ENCODE measurements at regions not wholly inside any gene's neighbourhood (a gene's known extent, or its start where the extent isn't known, plus 50 kb on each side); places are given as distances from the start of the nearest gene placed in this dataset.
A peak's percentile ranks its signal among the peaks of the same experiment; 100 is the strongest.

- DNase-seq (ENCODE audit: low read depth in 2 of 2), result no peak
Observed at GRCh38 chr14:87175175-87175574, 817.8 kb downstream of the GALC start.

- DNase-seq (ENCODE audit: low read depth in 2 of 2), result no peak
Observed at GRCh38 chr14:87171141-87171540, 821.8 kb downstream of the GALC start.

- no peak for DNase-seq (ENCODE audit: low read depth in 2 of 2)
Observed at GRCh38 chr14:87170179-87170578, 822.8 kb downstream of the GALC start.

GRCh38 chr14:87169362-87169761, 823.6 kb downstream of the GALC start:
- no peak for DNase-seq (ENCODE audit: low read depth in 2 of 2)

- no peak for DNase-seq (ENCODE audit: low read depth in 2 of 2)
Observed at GRCh38 chr14:87161502-87161901, 831.5 kb downstream of the GALC start.

- DNase-seq (ENCODE audit: low read depth in 2 of 2), result no peak
Observed at GRCh38 chr14:87160989-87161388, 832.0 kb downstream of the GALC start.

GRCh38 chr14:87158283-87158682, 834.7 kb downstream of the GALC start:
- DNase-seq (ENCODE audit: low read depth in 2 of 2), result no peak

GRCh38 chr14:87156878-87157277, 836.1 kb downstream of the GALC start:
- DNase-seq (ENCODE audit: low read depth in 2 of 2), result no peak

- no peak for DNase-seq (ENCODE audit: low read depth in 2 of 2)
Observed at GRCh38 chr14:87155856-87156488, 837.0 kb downstream of the GALC start.

GRCh38 chr14:87153901-87154300, 839.1 kb downstream of the GALC start:
- no peak for DNase-seq (ENCODE audit: low read depth in 2 of 2)

- no peak for DNase-seq (ENCODE audit: low read depth in 2 of 2)
Observed at GRCh38 chr14:87153391-87153790, 839.6 kb downstream of the GALC start.

- DNase-seq (ENCODE audit: low read depth in 2 of 2), result no peak
Observed at GRCh38 chr14:87152693-87153092, 840.3 kb downstream of the GALC start.

- peak; percentile 88 for DNase-seq (ENCODE audit: low read depth in 2 of 2)
Observed at GRCh38 chr14:87149583-87150354, 843.2 kb downstream of the GALC start.

GRCh38 chr14:87148655-87149054, 844.3 kb downstream of the GALC start:
- DNase-seq (ENCODE audit: low read depth in 2 of 2), result peak; percentile 79 to 81

- no peak for DNase-seq (ENCODE audit: low read depth in 2 of 2)
Observed at GRCh38 chr14:87142551-87143211, 850.3 kb downstream of the GALC start.

- no peak for DNase-seq (ENCODE audit: low read depth in 2 of 2)
Observed at GRCh38 chr14:87141801-87142200, 851.2 kb downstream of the GALC start.

GRCh38 chr14:87139299-87139698, 853.7 kb downstream of the GALC start:
- DNase-seq (ENCODE audit: low read depth in 2 of 2), result no peak

GRCh38 chr14:87133073-87133801, 859.7 kb downstream of the GALC start:
- DNase-seq (ENCODE audit: low read depth in 2 of 2), result peak; percentile 77 to 78

GRCh38 chr14:87131879-87132278, 861.1 kb downstream of the GALC start:
- no peak for DNase-seq (ENCODE audit: low read depth in 2 of 2)

GRCh38 chr14:87122166-87122565, 870.8 kb downstream of the GALC start:
- DNase-seq (ENCODE audit: low read depth in 2 of 2), result no peak

GRCh38 chr14:87121716-87122115, 871.3 kb downstream of the GALC start:
- DNase-seq (ENCODE audit: low read depth in 2 of 2), result no peak

GRCh38 chr14:87115234-87115633, 877.7 kb downstream of the GALC start:
- DNase-seq (ENCODE audit: low read depth in 2 of 2), result no peak

Data from fibroblast of skin of left quadriceps (primary cell).